ENCODE measurements at regions not wholly inside any gene's neighbourhood (a gene's known extent, or its start where the extent isn't known, plus 50 kb on each side); places are given as distances from the start of the nearest gene placed in this dataset.

- 68% methylated on average over 1 of the region's 1 CpG for WGBS (ENCODE audit: low lambda C conversion rate, missing lambda C conversion rate)
Measured at GRCh38 chr18:47317824-47318508, 66.5 kb upstream of the SKOR2 start.

GRCh38 chr18:47316924-47317323 is 65.5 kb upstream of the SKOR2 start:
- Histone ChIP-seq H3K9me2 (replicated peaks; ENCODE audit: insufficient read depth) (no peaks in the 10 kb centered on the region), H3K27ac (no peak overlapping the region), H2AFZ (no peak overlapping the region), H4K20me1 (ENCODE audit: insufficient read depth, poor library complexity, severe bottlenecking) (no peaks in the 10 kb centered on the region), H3K4me2 (no peak overlapping the region), H3K4me3 (no peak overlapping the region), H3K79me2 (no peaks in the 10 kb centered on the region), H3K9me3 (ENCODE audit: low read depth) (no peaks in the 10 kb centered on the region), H3K27me3 (peaks cover 21% of the 10 kb centered on the region), H3K36me3 (replicated peaks; ENCODE audit: insufficient read depth, low read depth) (no peaks in the 10 kb centered on the region), H3K4me1 (ENCODE audit: insufficient read depth) (no peaks in the 10 kb centered on the region)
- WGBS (ENCODE audit: low lambda C conversion rate, missing lambda C conversion rate): 90% methylated on average over 4 of the region's 4 CpGs
- DNase-seq (ENCODE audit: low spot score): no peak
- TF ChIP-seq CTCF (IDR thresholded peaks at IDR 0.05; ENCODE audit: poor library complexity): no peak
- no peak for TF ChIP-seq EZH2 (IDR thresholded peaks at IDR 0.05; ENCODE audit: borderline replicate concordance)
- TF ChIP-seq EZH2phosphoT487 (IDR thresholded peaks at IDR 0.05; ENCODE audit: low read depth, severe bottlenecking, unreplicated experiment): no peak

More at GRCh38 chr18:47317824-47318508, 66.5 kb upstream of the SKOR2 start:
- Histone ChIP-seq H3K4me2 (no peak overlapping the region), H3K27me3 (peaks cover 21% of the 10 kb centered on the region), H3K9me2 (replicated peaks; ENCODE audit: insufficient read depth) (no peaks in the 10 kb centered on the region), H3K79me2 (no peaks in the 10 kb centered on the region), H3K9me3 (ENCODE audit: low read depth) (no peaks in the 10 kb centered on the region), H3K4me1 (ENCODE audit: insufficient read depth) (no peaks in the 10 kb centered on the region), H4K20me1 (ENCODE audit: insufficient read depth, poor library complexity, severe bottlenecking) (no peaks in the 10 kb centered on the region), H2AFZ (no peak overlapping the region), H3K36me3 (replicated peaks; ENCODE audit: insufficient read depth, low read depth) (no peaks in the 10 kb centered on the region), H3K4me3 (no peak overlapping the region), H3K27ac (no peak overlapping the region)
- TF ChIP-seq EZH2phosphoT487 (IDR thresholded peaks at IDR 0.05; ENCODE audit: low read depth, severe bottlenecking, unreplicated experiment) (peak; percentile 83), EZH2 (IDR thresholded peaks at IDR 0.05; ENCODE audit: borderline replicate concordance) (no peak)
- DNase-seq (ENCODE audit: low spot score): peak; percentile 19

DNA sequence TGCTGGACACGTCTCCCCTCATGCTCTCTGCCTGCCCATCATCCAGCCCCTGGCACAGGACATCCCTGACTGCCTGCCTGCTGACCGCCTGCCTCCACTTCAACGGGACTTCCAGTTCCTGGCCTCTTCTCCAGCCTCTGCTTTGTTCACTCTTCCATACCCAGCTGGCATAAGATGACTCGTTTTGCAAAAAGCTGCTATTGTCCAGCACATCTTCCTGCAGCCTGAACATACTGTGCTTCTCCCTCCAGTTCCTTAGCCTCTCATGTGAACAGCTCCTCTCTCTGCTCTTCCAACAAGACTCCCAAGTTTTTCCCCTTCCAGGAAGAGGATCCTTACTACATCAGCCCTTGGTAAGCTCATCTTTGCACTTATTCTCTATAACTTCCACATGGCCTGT is 62.4 kb upstream of the SKOR2 start:
- 84% methylated on average over 4 of the region's 4 CpGs for WGBS (ENCODE audit: low lambda C conversion rate, missing lambda C conversion rate)
- no peaks in the 10 kb centered on the region for H3K9me2 ChIP-seq (replicated peaks; ENCODE audit: insufficient read depth)
- no peaks in the 10 kb centered on the region for H4K20me1 ChIP-seq (ENCODE audit: insufficient read depth, poor library complexity, severe bottlenecking)
- TF ChIP-seq CTCF (IDR thresholded peaks at IDR 0.05; ENCODE audit: poor library complexity): no peak
- TF ChIP-seq EZH2phosphoT487 (IDR thresholded peaks at IDR 0.05; ENCODE audit: low read depth, severe bottlenecking, unreplicated experiment): no peak
- peaks cover 4% of the 10 kb centered on the region for H3K27me3 ChIP-seq
- H3K4me1 ChIP-seq (ENCODE audit: insufficient read depth): no peaks in the 10 kb centered on the region
- H3K4me3 ChIP-seq: no peak overlapping the region
- H3K36me3 ChIP-seq (replicated peaks; ENCODE audit: insufficient read depth, low read depth): no peaks in the 10 kb centered on the region
- H2AFZ ChIP-seq: no peak overlapping the region
- no peak overlapping the region for H3K4me2 ChIP-seq
- H3K27ac ChIP-seq: no peak overlapping the region
- DNase-seq (ENCODE audit: low spot score): no peak
- no peaks in the 10 kb centered on the region for H3K9me3 ChIP-seq (ENCODE audit: low read depth)
- no peaks in the 10 kb centered on the region for H3K79me2 ChIP-seq

DNA sequence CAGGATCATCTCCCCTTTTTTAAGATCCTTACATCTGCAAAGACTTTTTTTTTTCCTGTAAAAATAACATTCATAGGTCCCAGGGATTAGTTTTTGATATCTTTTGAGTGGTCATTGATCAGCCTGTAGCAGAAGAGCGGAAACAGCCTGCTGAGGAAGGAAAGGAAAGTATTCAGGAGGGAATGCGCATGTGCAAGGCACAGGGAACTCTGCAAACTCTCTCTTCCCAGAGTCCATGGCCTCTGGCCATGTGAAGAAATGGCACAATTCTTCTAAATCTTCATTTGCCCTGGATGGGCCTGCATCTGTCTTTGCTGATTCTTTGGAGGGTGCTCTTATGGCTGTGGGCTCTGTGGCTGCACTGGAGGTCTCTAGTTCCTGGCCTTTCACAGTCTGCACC is 60.1 kb upstream of the SKOR2 start:
- Histone ChIP-seq H3K9me2 (replicated peaks; ENCODE audit: insufficient read depth) (no peaks in the 10 kb centered on the region), H3K4me2 (no peak overlapping the region), H3K27me3 (peaks cover 4% of the 10 kb centered on the region), H3K4me1 (ENCODE audit: insufficient read depth) (no peaks in the 10 kb centered on the region), H4K20me1 (ENCODE audit: insufficient read depth, poor library complexity, severe bottlenecking) (no peaks in the 10 kb centered on the region), H3K36me3 (replicated peaks; ENCODE audit: insufficient read depth, low read depth) (no peaks in the 10 kb centered on the region), H3K27ac (no peak overlapping the region), H3K9me3 (ENCODE audit: low read depth) (no peaks in the 10 kb centered on the region), H3K79me2 (no peaks in the 10 kb centered on the region), H2AFZ (no peak overlapping the region), H3K4me3 (no peak overlapping the region)
- WGBS (ENCODE audit: low lambda C conversion rate, missing lambda C conversion rate): 96% methylated on average over 2 of the region's 2 CpGs
- no peak for TF ChIP-seq CTCF (IDR thresholded peaks at IDR 0.05; ENCODE audit: poor library complexity)
- no peak for TF ChIP-seq EZH2 (IDR thresholded peaks at IDR 0.05; ENCODE audit: borderline replicate concordance)
- no peak for TF ChIP-seq EZH2phosphoT487 (IDR thresholded peaks at IDR 0.05; ENCODE audit: low read depth, severe bottlenecking, unreplicated experiment)
- no peak for DNase-seq (ENCODE audit: low spot score)

Data from hepatocyte (in vitro differentiated cells).